ELF-1 (cell line): ENCODE measurements at regions not wholly inside any gene's neighbourhood (a gene's known extent, or its start where the extent isn't known, plus 50 kb on each side); places are given as distances from the start of the nearest gene placed in this dataset.

Experiments
- DNase-seq: peaks from one replicate; pipeline ENCODE4 v3.0.0-alpha.2; 2016; ENCODE audit warnings: low read depth, low spot score

GRCh38 chr3:44020143-44020542 lies 221.5 kb upstream of the TOPAZ1 start:
- DNase-seq: no peak

GRCh38 chr3:44021651-44022594 lies 219.8 kb upstream of the TOPAZ1 start:
- DNase-seq: peak; percentile 32

- DNase-seq: no peak
These were observed 217.6 kb upstream of the TOPAZ1 start for GRCh38 chr3:44023961-44024593.

- DNase-seq: no peak
These were observed 215.3 kb upstream of the TOPAZ1 start for GRCh38 chr3:44026220-44026865.

- DNase-seq: no peak
These were observed 212.6 kb upstream of the TOPAZ1 start for GRCh38 chr3:44029100-44029499.

- no peak for DNase-seq
These were observed 211.4 kb upstream of the TOPAZ1 start for GRCh38 chr3:44030285-44030684.

- no peak for DNase-seq
These were observed 210.9 kb upstream of the TOPAZ1 start for GRCh38 chr3:44030687-44031305.

GRCh38 chr3:44031387-44032380 lies 210.0 kb upstream of the TOPAZ1 start:
- DNase-seq: no peak

- no peak for DNase-seq
These were observed 209.2 kb upstream of the TOPAZ1 start for GRCh38 chr3:44032487-44032886.

- no peak for DNase-seq
These were observed 208.6 kb upstream of the TOPAZ1 start for GRCh38 chr3:44033123-44033522.

GRCh38 chr3:44036850-44037249 lies 204.8 kb upstream of the TOPAZ1 start:
- no peak for DNase-seq

- no peak for DNase-seq
These were observed 202.7 kb upstream of the TOPAZ1 start for GRCh38 chr3:44039006-44039405.

GRCh38 chr3:44041726-44042125 lies 200.0 kb upstream of the TOPAZ1 start:
- no peak for DNase-seq

- DNase-seq: no peak
These were observed 198.9 kb upstream of the TOPAZ1 start for GRCh38 chr3:44042772-44043171.

GRCh38 chr3:44045476-44046275 lies 196.0 kb upstream of the TOPAZ1 start:
- DNase-seq: no peak

GRCh38 chr3:44047796-44048195 lies 193.9 kb upstream of the TOPAZ1 start:
- no peak for DNase-seq

GRCh38 chr3:44048196-44048924 lies 193.3 kb upstream of the TOPAZ1 start:
- DNase-seq: peak; percentile 65

GRCh38 chr3:44048949-44049348 lies 192.7 kb upstream of the TOPAZ1 start:
- DNase-seq: no peak

- no peak for DNase-seq
These were observed 191.6 kb upstream of the TOPAZ1 start for GRCh38 chr3:44050101-44050500.
